Stomach (tissue), 8 donors: ENCODE measurements at regions not wholly inside any gene's neighbourhood (a gene's known extent, or its start where the extent isn't known, plus 50 kb on each side); places are given as distances from the start of the nearest gene placed in this dataset.

Experiments used
- DNase-seq, 2 donors: peaks; one replicate each; pipeline versions ENCODE4 v3.0.0 to v3.0.0-alpha.2; 2013 to 2019
- H3K27ac ChIP-seq, 5 donors: fragments of 200-600 bp in 4 of 5; sonication (generic) in 4 of 5; one replicate each; pipeline ENCODE4 v1.5.1; 2013 to 2019; ENCODE audit warnings: mild to moderate bottlenecking in 1 of 5, moderate library complexity in 1 of 5
- H3K27me3 ChIP-seq, 3 donors: fragments of 200-600 bp; sonication (generic); one replicate each; pipeline ENCODE4 v1.5.1; 2017 to 2019; ENCODE audit warnings: mixed run types in 1 of 3
- H3K36me3 ChIP-seq, 4 donors: fragments of 200-600 bp; sonication (generic); 1 replicate in 3 of 4; 2 replicates in 1 of 4; pipeline ENCODE4 v1.5.1; 2016 to 2019
- H3K4me1 ChIP-seq, 4 donors: fragments of 200-600 bp; sonication (generic); one replicate each; pipeline ENCODE4 v1.5.1; 2016 to 2019
- H3K4me3 ChIP-seq, 4 donors: fragments of 200-600 bp; sonication (generic) in 3 of 4; one replicate each; pipeline ENCODE4 v1.5.1; 2016 to 2019; ENCODE audit warnings: mild to moderate bottlenecking in 1 of 4
- H3K9me3 ChIP-seq, 4 donors: fragments of 200-600 bp; sonication (generic); one replicate each; pipeline ENCODE4 v1.5.1; 2016 to 2019
- EP300 ChIP-seq: sonication (generic); formaldehyde crosslinking; IDR thresholded peaks from one replicate; pipeline ENCODE4 v1.6.1; 2017; ENCODE audit warnings: antibody characterized with exemption
- POLR2A ChIP-seq, 4 donors: fragments of 450-650 bp; IDR thresholded peaks; one replicate each; pipeline ENCODE4 v1.6.1; 2016; ENCODE audit warnings: antibody characterized with exemption in 4 of 4, control low read depth in 2 of 4, mild to moderate bottlenecking in 1 of 4, moderate library complexity in 1 of 4
- POLR2AphosphoS5 ChIP-seq, 3 donors: sonication (generic); formaldehyde crosslinking; IDR thresholded peaks; one replicate each; pipeline ENCODE4 v1.6.1; 2016; ENCODE audit warnings: antibody characterized with exemption in 3 of 3
- WGBS, 5 donors: extraction: QIAGEN DNeasy Blood & Tissue Kit in 3 of 5; methylation state at CpG; one replicate each; pipeline versions ENCODE4 v1.1.5 to v1.1.7; 2013 to 2018; 5-methylcytosine and 5-hydroxymethylcytosine counted together
- intact Hi-C: fragments of 100-400 bp; cut with DNase I; formaldehyde crosslinking; loops from one replicate; pipeline ENCODE4 v1.15.1; 2023; ENCODE audit warnings: low total_unique reads
- TF ChIP-seq, protein P1 (sequence below), 7 experiments: fragments of 450-650 bp in 4 of 7; fragments of 200-600 bp in 3 of 7; sonication (generic) in 3 of 7; IDR thresholded peaks; one replicate each; pipeline ENCODE4 v1.5.1; 2016 to 2019; ENCODE audit warnings: antibody characterized with exemption in 7 of 7, control low read depth in 2 of 7, mild to moderate bottlenecking in 1 of 7
- donor health status: healthy with polysubstance abuse.
- donor health status: Bipolar disorder and iron deficiency.
- donor health status: healthy.

- no peak overlapping the region for H3K4me3 ChIP-seq
- intact Hi-C loops: no loop called here
- H3K36me3 ChIP-seq: no peaks in the 10 kb centered on the region
- H3K27ac ChIP-seq: no peak overlapping the region
- H3K9me3 ChIP-seq: no peaks in the 10 kb centered on the region
- DNase-seq: no peak
- peaks cover 0 to 18% (median 2%) of the 10 kb centered on the region in 4 donors for H3K4me1 ChIP-seq
- peaks cover 0 to 10% (median 0%) of the 10 kb centered on the region in 3 donors for H3K27me3 ChIP-seq
- TF ChIP-seq EP300 (no peak), POLR2A (IDR thresholded peaks at IDR 0.05) (no peak)
- WGBS, 5 donors: 83 to 100% (median 90%) methylated on average over 4 of the region's 4 CpGs; no CpG with 5 or more reads in 1 of the 5 donors
These were observed 501.4 kb downstream of the PREX1 start for GRCh38 chr20:48326434-48326691.

DNA sequence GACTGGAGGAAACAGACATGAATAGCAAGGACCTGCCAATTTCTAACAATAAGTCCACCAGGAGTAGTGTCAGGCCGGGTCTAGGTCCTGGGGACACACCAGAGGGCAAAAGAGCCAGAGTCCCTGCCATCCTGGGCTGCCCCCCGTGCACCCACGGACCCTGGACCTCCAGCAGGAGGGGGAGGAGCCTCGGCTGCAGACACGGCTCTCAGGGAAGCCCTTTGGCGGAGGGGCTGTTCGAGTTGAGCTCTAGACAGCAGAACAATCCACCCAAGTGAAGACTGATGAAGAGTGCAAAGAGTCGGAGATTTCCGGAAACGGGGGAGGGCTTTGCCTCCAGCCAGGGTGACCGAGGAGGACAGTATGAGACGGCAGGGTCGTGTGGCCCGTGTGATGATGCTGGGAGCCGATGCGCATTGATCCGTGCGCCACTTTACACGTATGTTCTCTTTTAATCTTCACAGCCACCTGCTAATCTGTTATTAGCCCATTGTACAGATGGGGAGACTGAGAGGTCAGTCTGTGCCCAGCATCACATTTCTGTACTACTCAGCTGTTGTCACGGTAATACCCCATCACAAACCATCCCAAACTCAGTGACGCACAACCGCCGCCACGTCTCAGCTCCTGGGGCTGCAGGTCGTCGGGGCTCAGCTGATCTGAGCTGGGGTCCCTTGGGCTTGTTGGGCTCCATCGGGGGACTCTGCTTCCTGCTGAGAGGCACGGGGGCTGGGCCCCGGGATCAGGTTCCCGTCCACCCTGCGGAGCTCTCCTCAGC lies 502.0 kb downstream of the PREX1 start:
- H3K36me3 ChIP-seq: no peaks in the 10 kb centered on the region
- 81 to 93% (median 84%) methylated on average over 21 to 31 of the region's 31 CpGs for WGBS, 5 donors
- H3K27ac ChIP-seq: no peak overlapping the region
- TF ChIP-seq EP300: no peak
- TF ChIP-seq, protein P1, sequence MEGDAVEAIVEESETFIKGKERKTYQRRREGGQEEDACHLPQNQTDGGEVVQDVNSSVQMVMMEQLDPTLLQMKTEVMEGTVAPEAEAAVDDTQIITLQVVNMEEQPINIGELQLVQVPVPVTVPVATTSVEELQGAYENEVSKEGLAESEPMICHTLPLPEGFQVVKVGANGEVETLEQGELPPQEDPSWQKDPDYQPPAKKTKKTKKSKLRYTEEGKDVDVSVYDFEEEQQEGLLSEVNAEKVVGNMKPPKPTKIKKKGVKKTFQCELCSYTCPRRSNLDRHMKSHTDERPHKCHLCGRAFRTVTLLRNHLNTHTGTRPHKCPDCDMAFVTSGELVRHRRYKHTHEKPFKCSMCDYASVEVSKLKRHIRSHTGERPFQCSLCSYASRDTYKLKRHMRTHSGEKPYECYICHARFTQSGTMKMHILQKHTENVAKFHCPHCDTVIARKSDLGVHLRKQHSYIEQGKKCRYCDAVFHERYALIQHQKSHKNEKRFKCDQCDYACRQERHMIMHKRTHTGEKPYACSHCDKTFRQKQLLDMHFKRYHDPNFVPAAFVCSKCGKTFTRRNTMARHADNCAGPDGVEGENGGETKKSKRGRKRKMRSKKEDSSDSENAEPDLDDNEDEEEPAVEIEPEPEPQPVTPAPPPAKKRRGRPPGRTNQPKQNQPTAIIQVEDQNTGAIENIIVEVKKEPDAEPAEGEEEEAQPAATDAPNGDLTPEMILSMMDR (IDR thresholded peaks at IDR 0.05): no peak
- no peak for TF ChIP-seq POLR2AphosphoS5 (IDR thresholded peaks at IDR 0.05)
- TF ChIP-seq POLR2A (IDR thresholded peaks at IDR 0.05): no peak
- H3K4me3 ChIP-seq: no peak overlapping the region
- no peaks in the 10 kb centered on the region for H3K9me3 ChIP-seq
- H3K4me1 ChIP-seq: peaks cover 0 to 18% (median 2%) of the 10 kb centered on the region in 4 donors
- peaks cover 0 to 10% (median 0%) of the 10 kb centered on the region in 3 donors for H3K27me3 ChIP-seq
- intact Hi-C loops: no loop called here
- no peak for DNase-seq

GRCh38 chr20:48324744-48325143 lies 503.1 kb downstream of the PREX1 start:
- Histone ChIP-seq H3K4me1 (peaks cover 0 to 18% (median 2%) of the 10 kb centered on the region in 4 donors), H3K4me3 (no peak overlapping the region), H3K9me3 (no peaks in the 10 kb centered on the region), H3K27ac (no peak overlapping the region), H3K36me3 (no peaks in the 10 kb centered on the region), H3K27me3 (peaks cover 0 to 10% (median 0%) of the 10 kb centered on the region in 3 donors)
- TF ChIP-seq POLR2A (IDR thresholded peaks at IDR 0.05) (no peak), POLR2AphosphoS5 (IDR thresholded peaks at IDR 0.05) (no peak), EP300 (no peak)
- TF ChIP-seq, protein P1 (IDR thresholded peaks at IDR 0.05): no peak
- 80 to 83% (median 81%) methylated on average over 4 of the region's 4 CpGs for WGBS, 5 donors
- intact Hi-C loops: no loop called here
- DNase-seq: no peak

DNA sequence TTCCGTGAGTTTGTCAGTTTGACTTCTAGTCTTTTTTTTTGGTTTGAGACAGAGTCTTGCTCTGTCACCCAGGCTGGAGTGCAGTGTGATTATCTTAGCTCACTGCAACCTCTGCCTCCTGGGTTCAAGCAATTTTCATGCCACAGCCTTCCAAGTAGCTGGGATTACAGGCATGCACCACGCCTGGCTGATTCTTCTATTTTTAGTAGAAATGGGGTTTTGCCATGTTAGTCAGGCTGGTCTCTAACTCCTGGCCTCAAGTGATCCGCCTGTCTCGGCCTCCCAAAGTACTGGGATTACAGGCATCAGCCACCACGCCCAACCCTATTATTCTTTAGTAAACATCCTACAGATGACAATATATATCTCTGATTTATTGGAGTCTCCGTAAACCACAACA lies 506.5 kb downstream of the PREX1 start:
- peaks cover 0 to 7% (median 0%) of the 10 kb centered on the region in 3 donors for H3K27me3 ChIP-seq
- H3K4me1 ChIP-seq: peaks cover 0 to 8% (median 2%) of the 10 kb centered on the region in 4 donors
- no peak for TF ChIP-seq EP300
- TF ChIP-seq, protein P1 (IDR thresholded peaks at IDR 0.05): no peak
- TF ChIP-seq POLR2A (IDR thresholded peaks at IDR 0.05): no peak
- no peak for TF ChIP-seq POLR2AphosphoS5 (IDR thresholded peaks at IDR 0.05)
- no peaks in the 10 kb centered on the region for H3K36me3 ChIP-seq
- 80 to 84% (median 81%) methylated on average over 6 of the region's 6 CpGs for WGBS, 5 donors
- no peak for DNase-seq
- H3K27ac ChIP-seq: no peak overlapping the region
- intact Hi-C loops: no loop called here
- H3K4me3 ChIP-seq: no peak overlapping the region
- no peaks in the 10 kb centered on the region for H3K9me3 ChIP-seq

DNA sequence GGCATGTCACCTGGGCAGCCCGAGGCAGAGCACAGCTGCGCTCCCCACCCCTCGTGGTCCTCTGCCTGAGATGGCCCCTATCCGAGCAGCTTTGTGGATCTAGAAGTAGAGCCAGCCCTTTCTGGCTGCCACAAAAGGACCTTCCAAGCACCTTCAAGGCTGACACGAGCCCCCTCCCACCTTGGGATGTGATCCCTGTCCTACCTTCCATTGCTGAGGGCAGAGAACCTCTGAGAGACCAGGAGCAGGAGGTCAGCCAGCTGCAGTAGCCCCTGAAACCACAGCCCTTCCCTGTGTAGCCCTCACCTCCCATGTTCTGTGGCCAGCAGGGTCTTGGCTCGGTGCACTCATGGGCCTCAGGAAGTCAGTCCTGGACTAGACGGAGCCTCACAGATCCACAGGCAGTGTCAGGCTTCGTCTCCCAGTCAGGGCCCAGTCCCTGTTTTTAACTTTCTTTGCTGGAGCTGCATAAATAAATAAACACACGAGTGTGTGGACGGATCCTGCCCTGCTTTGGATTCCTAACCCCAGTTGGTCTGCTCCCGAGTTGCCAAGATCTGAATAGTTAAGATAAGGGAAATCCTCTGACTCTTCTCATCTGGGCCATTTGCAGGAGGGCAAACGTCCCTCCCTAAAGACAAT lies 507.7 kb downstream of the PREX1 start:
- DNase-seq: no peak
- Histone ChIP-seq H3K27me3 (no peaks in the 10 kb centered on the region), H3K9me3 (no peaks in the 10 kb centered on the region), H3K36me3 (no peaks in the 10 kb centered on the region), H3K4me3 (no peak overlapping the region), H3K4me1 (peaks cover 0 to 6% (median 2%) of the 10 kb centered on the region in 4 donors), H3K27ac (no peak overlapping the region)
- TF ChIP-seq, protein P1 (IDR thresholded peaks at IDR 0.05): no peak
- no peak for TF ChIP-seq POLR2AphosphoS5 (IDR thresholded peaks at IDR 0.05)
- TF ChIP-seq EP300: no peak
- no peak for TF ChIP-seq POLR2A (IDR thresholded peaks at IDR 0.05)
- intact Hi-C loops: no loop called here
- 47 to 63% (median 53%) methylated on average over 12 of the region's 12 CpGs for WGBS, 5 donors
